22Rv1 (cell line): ENCODE measurements at regions not wholly inside any gene's neighbourhood (a gene's known extent, or its start where the extent isn't known, plus 50 kb on each side); places are given as distances from the start of the nearest gene placed in this dataset.

Source experiments
- H3K27ac ChIP-seq: fragments of 450-650 bp; 2 replicates; pipeline ENCODE4 v1.5.1; 2017
- CTCF ChIP-seq: fragments of 450-650 bp; IDR thresholded peaks from 2 replicates; pipeline ENCODE4 v1.5.1; 2017; ENCODE audit warnings: mild to moderate bottlenecking
- ZFX ChIP-seq: fragments of 450-650 bp; IDR thresholded peaks from 2 replicates; pipeline ENCODE4 v1.6.1; 2017; ENCODE audit warnings: antibody characterized with exemption, borderline replicate concordance

GRCh38 chr2:150643114-150643725 lies 155.8 kb upstream of the RND3 start:
- no peak for TF ChIP-seq ZFX
- TF ChIP-seq CTCF: no peak
- H3K27ac ChIP-seq: no peak overlapping the region

GRCh38 chr2:150640039-150640438 lies 152.6 kb upstream of the RND3 start:
- TF ChIP-seq CTCF (no peak), ZFX (no peak)
- no peak overlapping the region for H3K27ac ChIP-seq

- TF ChIP-seq ZFX: no peak
- no peak for TF ChIP-seq CTCF
- H3K27ac ChIP-seq: no peak overlapping the region
These were observed 151.9 kb upstream of the RND3 start for GRCh38 chr2:150639383-150639782.

- H3K27ac ChIP-seq: no peak overlapping the region
- TF ChIP-seq CTCF (no peak), ZFX (no peak)
These were observed 143.9 kb upstream of the RND3 start for GRCh38 chr2:150631236-150631821.

GRCh38 chr2:150630587-150631235 lies 143.2 kb upstream of the RND3 start:
- no peak overlapping the region for H3K27ac ChIP-seq
- TF ChIP-seq ZFX: no peak
- TF ChIP-seq CTCF: no peak

GRCh38 chr2:150627526-150627925 lies 140.1 kb upstream of the RND3 start:
- no peak for TF ChIP-seq CTCF
- no peak for TF ChIP-seq ZFX
- H3K27ac ChIP-seq: no peak overlapping the region

- H3K27ac ChIP-seq: no peak overlapping the region
- no peak for TF ChIP-seq ZFX
- TF ChIP-seq CTCF: no peak
These were observed 139.5 kb upstream of the RND3 start for GRCh38 chr2:150626934-150627411.
